GM21447 (cell line): ENCODE measurements at regions not wholly inside any gene's neighbourhood (a gene's known extent, or its start where the extent isn't known, plus 50 kb on each side); places are given as distances from the start of the nearest gene placed in this dataset.

Source experiments
- ATAC-seq: cut with Tn5 transposase; IDR thresholded peaks from one replicate; pipeline ENCODE4 v1.9.1; 2021; ENCODE audit not compliant: unreplicated experiment

GRCh38 chr1:113217447-113218208 lies 144.6 kb downstream of the LRIG2 start:
- no peak for ATAC-seq

- no peak for ATAC-seq
Observed at GRCh38 chr1:113219377-113219776, 146.4 kb downstream of the LRIG2 start.

DNA sequence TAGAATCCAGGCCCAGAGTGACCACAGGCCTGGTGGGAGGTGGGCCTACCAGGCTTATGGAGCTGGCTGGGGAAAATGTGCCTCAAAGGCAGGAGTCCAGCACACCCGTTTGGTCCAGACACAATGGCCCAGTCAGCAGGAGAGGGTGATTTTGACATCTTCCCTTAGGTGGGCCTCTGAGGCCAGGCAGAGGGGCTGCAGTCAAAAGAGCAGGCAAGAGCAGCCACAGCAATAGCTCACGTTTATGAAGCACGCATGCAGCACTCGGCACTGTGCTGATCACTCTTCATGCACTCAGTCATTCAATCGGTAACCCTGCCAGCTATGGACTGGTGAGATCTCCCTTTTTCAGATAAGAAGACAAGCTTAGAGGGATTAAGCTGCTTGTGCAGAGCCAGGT lies 146.8 kb downstream of the LRIG2 start:
- ATAC-seq = no peak

DNA sequence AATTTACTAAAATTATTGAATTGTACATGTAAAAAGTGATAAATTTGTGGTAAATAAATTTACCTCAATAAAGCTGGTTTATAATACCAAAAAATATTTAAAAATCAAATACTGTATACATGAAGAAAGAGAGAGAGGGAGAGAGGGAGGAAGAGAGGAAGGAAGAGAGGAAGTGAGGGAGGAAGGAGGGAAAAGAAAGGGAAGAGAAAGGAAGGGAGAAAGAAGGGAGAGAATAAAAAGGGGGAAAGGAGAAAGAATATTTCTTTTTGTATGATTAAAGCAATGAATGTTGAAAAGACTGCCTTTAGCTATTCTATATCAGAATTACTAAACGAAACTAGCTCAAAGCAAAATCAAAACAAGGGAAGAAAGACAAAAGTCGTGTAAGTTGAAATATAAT lies 150.0 kb downstream of the LRIG2 start:
- no peak for ATAC-seq

GRCh38 chr1:113223546-113223945 lies 150.5 kb downstream of the LRIG2 start:
- ATAC-seq = no peak

GRCh38 chr1:113226148-113226547 lies 153.2 kb downstream of the LRIG2 start:
- no peak for ATAC-seq

- ATAC-seq = no peak
Observed at GRCh38 chr1:113231866-113232265, 158.4 kb upstream of the MAGI3 start.

- ATAC-seq = no peak
Observed at GRCh38 chr1:113233441-113233840, 156.9 kb upstream of the MAGI3 start.

DNA sequence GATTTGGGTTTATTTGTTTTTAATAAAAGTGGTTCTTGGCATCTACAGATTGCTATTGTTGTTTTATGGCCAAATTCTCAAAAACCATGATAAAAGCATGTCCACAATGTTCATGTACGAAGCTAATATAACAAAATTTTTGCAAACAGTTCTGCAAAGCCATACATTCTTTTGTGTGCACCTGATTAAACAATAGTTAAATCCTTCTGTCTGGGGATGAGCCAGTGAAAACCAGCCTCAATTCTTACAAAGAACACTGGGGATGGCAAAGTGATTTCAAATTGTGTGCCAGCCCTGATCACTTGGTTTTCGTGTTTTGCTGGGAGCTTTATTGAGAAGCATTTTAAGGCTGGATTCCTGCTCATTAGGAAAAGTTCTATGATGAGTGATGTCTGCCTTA lies 149.1 kb upstream of the MAGI3 start:
- ATAC-seq = no peak

GRCh38 chr1:113242481-113242880 lies 147.8 kb upstream of the MAGI3 start:
- no peak for ATAC-seq

GRCh38 chr1:113243529-113243928 lies 146.8 kb upstream of the MAGI3 start:
- ATAC-seq = no peak

DNA sequence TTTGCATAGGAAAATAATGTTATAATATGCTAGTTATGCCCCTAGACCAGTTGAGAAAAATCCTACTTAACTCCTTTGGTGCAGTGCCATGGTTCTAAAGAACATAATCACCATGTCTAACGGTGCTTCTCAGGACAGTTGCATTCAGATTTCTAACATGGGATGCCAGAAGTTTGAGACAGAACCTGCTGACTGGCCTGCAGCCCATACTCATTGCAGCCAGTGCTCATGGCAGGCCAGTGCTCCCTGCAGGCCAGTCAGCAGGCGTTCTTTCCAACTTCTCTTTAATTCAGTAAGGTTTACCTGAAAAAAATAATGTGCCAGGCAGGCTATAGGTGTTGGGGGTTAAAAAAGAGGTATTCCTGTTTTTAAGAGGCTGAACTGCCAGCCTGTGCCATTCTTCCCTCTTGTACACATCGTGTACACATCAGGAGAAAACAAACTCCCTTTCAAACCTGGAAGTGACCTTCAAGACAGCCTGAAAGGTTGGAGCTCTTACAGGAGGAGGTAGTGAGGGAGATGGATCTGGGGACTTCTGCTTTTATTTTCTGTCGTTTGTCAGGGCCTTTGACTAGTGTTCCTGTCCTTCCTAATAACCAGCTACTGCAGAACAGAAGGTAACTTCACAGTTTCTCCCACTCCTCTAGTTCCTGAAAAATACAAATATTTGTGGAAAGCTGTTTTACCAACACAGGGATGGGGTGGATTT lies 146.0 kb upstream of the MAGI3 start:
- ATAC-seq = no peak

- ATAC-seq = no peak
Observed at GRCh38 chr1:113245252-113245651, 145.1 kb upstream of the MAGI3 start.

DNA sequence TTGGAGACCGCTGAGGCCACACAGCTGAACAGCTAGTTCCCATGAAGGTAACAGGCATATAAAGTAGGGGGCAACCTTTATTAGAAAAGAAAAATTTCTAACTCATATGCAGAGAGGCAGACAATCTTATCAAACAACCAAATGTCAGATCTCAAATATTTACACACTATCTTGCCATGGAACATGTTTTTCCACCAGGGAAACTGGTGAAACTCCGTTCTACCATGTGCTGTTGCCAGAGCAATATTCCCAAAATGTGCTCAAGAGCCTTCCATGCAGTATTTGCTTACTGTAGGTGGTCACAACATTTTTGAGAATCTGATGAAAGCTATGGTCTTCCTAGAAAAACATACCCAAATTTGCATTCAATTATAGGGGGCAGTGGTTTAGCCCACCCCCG lies 143.4 kb upstream of the MAGI3 start:
- ATAC-seq = no peak

- ATAC-seq = no peak
Observed at GRCh38 chr1:113247355-113247754, 143.0 kb upstream of the MAGI3 start.

DNA sequence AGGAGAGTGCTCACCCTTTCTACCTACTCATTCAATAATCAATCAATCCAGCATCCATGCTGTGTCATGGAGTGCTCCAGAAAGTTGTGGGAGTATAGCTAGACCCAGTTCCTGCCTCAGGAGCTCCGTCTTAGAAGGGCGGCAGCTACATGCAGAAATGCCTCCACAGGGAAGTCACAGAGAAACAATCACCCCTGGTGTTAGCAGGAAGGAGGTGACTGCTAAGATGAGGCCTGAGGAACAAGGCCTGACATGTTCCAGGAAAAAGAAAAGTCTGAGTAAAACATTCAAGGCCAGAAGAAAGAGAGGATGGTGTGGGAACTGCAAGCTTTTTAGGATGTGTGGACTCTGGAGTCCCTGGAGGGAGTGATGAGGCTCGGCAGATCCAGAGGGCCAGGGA lies 142.5 kb upstream of the MAGI3 start:
- no peak for ATAC-seq

GRCh38 chr1:113248494-113248893 lies 141.8 kb upstream of the MAGI3 start:
- no peak for ATAC-seq

GRCh38 chr1:113250161-113250560 lies 140.2 kb upstream of the MAGI3 start:
- ATAC-seq = no peak

- no peak for ATAC-seq
Observed at GRCh38 chr1:113252166-113252565, 138.1 kb upstream of the MAGI3 start.

- ATAC-seq = no peak
Observed at GRCh38 chr1:113253187-113253586, 137.1 kb upstream of the MAGI3 start.

- no peak for ATAC-seq
Observed at GRCh38 chr1:113253590-113253989, 136.7 kb upstream of the MAGI3 start.

- no peak for ATAC-seq
Observed at GRCh38 chr1:113255038-113255719, 135.1 kb upstream of the MAGI3 start.
